Ovary (tissue), 7 donors: ENCODE measurements at regions not wholly inside any gene's neighbourhood (a gene's known extent, or its start where the extent isn't known, plus 50 kb on each side); places are given as distances from the start of the nearest gene placed in this dataset.

Source experiments
- DNase-seq, 5 donors: peaks; one replicate each; pipeline ENCODE4 v3.0.0-alpha.2; 2019 to 2020
- H3K27ac ChIP-seq, 2 donors: fragments of 200-600 bp; one replicate each; pipeline versions ENCODE4 v1.5.1 to v1.8.0; 2019 to 2022
- H3K27me3 ChIP-seq: fragments of 200-600 bp; one replicate; pipeline ENCODE4 v1.8.0; 2022
- H3K36me3 ChIP-seq: fragments of 200-600 bp; sonication (generic); one replicate; pipeline ENCODE4 v1.5.1; 2019
- H3K4me1 ChIP-seq: one replicate; pipeline ENCODE4 v1.8.1; 2013; ENCODE audit warnings: mild to moderate bottlenecking, moderate library complexity; ENCODE audit not compliant: insufficient read depth
- H3K4me3 ChIP-seq: fragments of 200-600 bp; sonication (generic); one replicate; pipeline ENCODE4 v1.5.1; 2017
- H3K9me3 ChIP-seq, 2 donors: fragments of 200-600 bp in 1 of 2; sonication (generic) in 1 of 2; one replicate each; pipeline versions ENCODE4 v1.5.1 to v1.8.1; 2013 to 2019; ENCODE audit warnings: mild to moderate bottlenecking in 1 of 2, moderate library complexity in 1 of 2
- EP300 ChIP-seq: sonication (generic); formaldehyde crosslinking; IDR thresholded peaks from one replicate; pipeline ENCODE4 v1.6.1; 2017; ENCODE audit warnings: antibody characterized with exemption
- POLR2A ChIP-seq: fragments of 450-650 bp; IDR thresholded peaks from one replicate; pipeline ENCODE4 v1.6.1; 2017; ENCODE audit warnings: antibody characterized with exemption, mild to moderate bottlenecking, moderate library complexity
- WGBS, 3 donors: extraction: QIAGEN DNeasy Blood & Tissue Kit in 1 of 3; methylation state at CpG; one replicate each; pipeline versions ENCODE4 v1.1.5 to v1.1.7; 2013 to 2017; 5-methylcytosine and 5-hydroxymethylcytosine counted together
- intact Hi-C, 4 donors: fragments of 100-400 bp; cut with DNase I; formaldehyde crosslinking; loops; one replicate each; pipeline versions ENCODE4 v1.11.0 to v1.15.1; 2022 to 2023
- TF ChIP-seq, protein P1 (sequence below), 3 donors: fragments of 450-650 bp in 2 of 3; fragments of 200-600 bp in 1 of 3; IDR thresholded peaks; one replicate each; pipeline versions ENCODE4 v1.5.1 to v1.8.0; 2016 to 2022; ENCODE audit warnings: antibody characterized with exemption in 3 of 3, mild to moderate bottlenecking in 1 of 3
- donor health status: DM: no; HTN: no; CAD: no; lungs with moderate emphysema.
- donor health status: DM: no; HTN: no; CAD: no.
- donor health status: Bipolar disorder and iron deficiency.
- donor health status: DM: no; HTN: no; CAD: no.
- donor health status: DM: yes; HTN: yes; CAD: no.

DNA sequence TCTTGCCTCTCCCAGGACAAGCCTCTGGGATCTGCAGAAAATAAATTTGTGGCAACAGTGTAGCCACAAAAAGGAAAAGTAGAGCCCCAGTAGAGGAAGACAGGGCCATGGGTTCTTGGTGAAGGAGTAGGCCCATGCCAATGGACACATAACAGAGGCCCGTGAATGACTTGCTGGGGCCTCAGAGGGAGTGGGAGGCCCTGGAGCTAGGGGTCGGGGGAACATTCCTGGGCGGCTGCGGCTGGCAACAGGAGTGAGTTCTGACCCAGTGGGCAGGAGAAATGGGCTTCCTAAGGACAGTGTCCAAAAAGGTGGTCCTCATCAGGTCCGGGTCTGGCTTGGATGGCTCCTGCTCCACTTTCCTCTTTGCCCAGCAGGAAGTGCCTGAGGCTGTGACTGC lies 260.0 kb downstream of the CCSER2 start:
- TF ChIP-seq, protein P1, sequence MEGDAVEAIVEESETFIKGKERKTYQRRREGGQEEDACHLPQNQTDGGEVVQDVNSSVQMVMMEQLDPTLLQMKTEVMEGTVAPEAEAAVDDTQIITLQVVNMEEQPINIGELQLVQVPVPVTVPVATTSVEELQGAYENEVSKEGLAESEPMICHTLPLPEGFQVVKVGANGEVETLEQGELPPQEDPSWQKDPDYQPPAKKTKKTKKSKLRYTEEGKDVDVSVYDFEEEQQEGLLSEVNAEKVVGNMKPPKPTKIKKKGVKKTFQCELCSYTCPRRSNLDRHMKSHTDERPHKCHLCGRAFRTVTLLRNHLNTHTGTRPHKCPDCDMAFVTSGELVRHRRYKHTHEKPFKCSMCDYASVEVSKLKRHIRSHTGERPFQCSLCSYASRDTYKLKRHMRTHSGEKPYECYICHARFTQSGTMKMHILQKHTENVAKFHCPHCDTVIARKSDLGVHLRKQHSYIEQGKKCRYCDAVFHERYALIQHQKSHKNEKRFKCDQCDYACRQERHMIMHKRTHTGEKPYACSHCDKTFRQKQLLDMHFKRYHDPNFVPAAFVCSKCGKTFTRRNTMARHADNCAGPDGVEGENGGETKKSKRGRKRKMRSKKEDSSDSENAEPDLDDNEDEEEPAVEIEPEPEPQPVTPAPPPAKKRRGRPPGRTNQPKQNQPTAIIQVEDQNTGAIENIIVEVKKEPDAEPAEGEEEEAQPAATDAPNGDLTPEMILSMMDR (IDR thresholded peaks at IDR 0.05), result no peak
- TF ChIP-seq EP300, result no peak
- no peak for TF ChIP-seq POLR2A
- intact Hi-C loops, result no loop called here
- Histone ChIP-seq H3K27me3 (no peaks in the 10 kb centered on the region), H3K27ac (no peak overlapping the region), H3K4me3 (no peak overlapping the region), H3K9me3 (no peaks in the 10 kb centered on the region), H3K36me3 (no peaks in the 10 kb centered on the region), H3K4me1 (no peaks in the 10 kb centered on the region)
- DNase-seq, result no peak
- 79 to 88% (median 82%) methylated on average over 5 of the region's 5 CpGs for WGBS, 3 donors

DNA sequence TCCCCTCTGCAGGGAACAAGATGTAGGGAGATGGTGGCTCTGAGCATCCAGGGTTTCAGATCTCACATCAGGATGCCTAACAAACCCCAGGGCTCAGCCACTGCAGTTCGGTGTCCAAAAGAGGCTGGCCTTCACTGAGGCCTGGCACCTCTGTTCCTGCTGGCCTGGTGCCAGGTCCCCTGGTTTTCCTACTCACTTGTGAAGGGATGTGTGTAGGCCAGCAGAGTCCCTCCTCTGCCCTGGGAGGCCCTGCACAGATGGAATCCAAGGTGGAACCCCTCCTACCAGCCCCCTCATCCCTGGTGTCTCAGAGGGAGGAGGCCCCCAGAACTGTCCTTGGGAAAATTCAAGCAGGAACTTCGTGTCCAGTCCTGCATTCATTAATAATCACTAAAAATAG lies 260.6 kb downstream of the CCSER2 start:
- WGBS, 3 donors, result 40 to 52% (median 42%) methylated on average over 2 of the region's 2 CpGs
- TF ChIP-seq POLR2A (no peak), EP300 (no peak)
- TF ChIP-seq, protein P1 (IDR thresholded peaks at IDR 0.05), result no peak
- DNase-seq, result no peak
- H3K9me3 ChIP-seq, result no peaks in the 10 kb centered on the region
- no peaks in the 10 kb centered on the region for H3K36me3 ChIP-seq
- H3K4me1 ChIP-seq, result no peaks in the 10 kb centered on the region
- intact Hi-C loops, result no loop called here
- H3K27ac ChIP-seq, result no peak overlapping the region
- H3K4me3 ChIP-seq, result no peak overlapping the region
- H3K27me3 ChIP-seq, result no peaks in the 10 kb centered on the region

DNA sequence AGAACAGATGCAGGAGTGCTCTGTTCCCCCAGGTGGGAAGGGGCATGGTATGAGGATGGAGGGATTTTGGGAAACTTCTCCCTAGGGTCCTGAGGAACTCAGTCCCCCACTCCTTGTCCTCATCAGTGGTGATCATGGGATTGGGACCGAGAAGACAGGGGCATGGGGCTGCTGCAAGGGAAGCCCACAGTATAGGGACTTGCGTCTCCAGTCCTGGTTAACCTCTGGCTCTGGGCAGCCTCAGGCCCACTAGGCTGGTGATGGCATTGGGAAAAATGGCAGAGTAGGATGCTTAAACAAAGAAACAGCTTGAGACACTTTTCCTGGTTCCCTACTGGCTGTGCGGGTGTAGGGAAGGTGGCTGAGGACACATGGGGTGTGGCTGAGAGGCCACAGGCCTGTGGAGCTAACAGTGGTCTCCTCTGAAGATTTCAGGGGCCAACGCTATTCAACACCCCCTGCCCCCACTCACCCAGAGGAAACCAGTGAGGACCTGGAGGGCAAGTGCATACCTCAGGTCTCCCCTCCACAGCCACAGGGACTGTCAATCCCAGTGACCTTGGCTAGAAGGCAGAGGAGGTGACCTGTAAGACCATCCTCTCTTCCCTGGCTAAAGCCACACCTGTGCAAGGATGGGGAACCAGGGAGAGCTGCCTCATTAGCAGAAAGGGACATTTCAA lies 261.3 kb downstream of the CCSER2 start:
- intact Hi-C loops, result no loop called here
- Histone ChIP-seq H3K27ac (no peak overlapping the region), H3K4me1 (no peaks in the 10 kb centered on the region), H3K36me3 (no peaks in the 10 kb centered on the region), H3K9me3 (no peaks in the 10 kb centered on the region), H3K27me3 (no peaks in the 10 kb centered on the region), H3K4me3 (no peak overlapping the region)
- TF ChIP-seq POLR2A, result no peak
- TF ChIP-seq, protein P1 (IDR thresholded peaks at IDR 0.05), result no peak
- 75 to 93% (median 91%) methylated on average over 4 of the region's 4 CpGs for WGBS, 3 donors
- no peak for DNase-seq

DNA sequence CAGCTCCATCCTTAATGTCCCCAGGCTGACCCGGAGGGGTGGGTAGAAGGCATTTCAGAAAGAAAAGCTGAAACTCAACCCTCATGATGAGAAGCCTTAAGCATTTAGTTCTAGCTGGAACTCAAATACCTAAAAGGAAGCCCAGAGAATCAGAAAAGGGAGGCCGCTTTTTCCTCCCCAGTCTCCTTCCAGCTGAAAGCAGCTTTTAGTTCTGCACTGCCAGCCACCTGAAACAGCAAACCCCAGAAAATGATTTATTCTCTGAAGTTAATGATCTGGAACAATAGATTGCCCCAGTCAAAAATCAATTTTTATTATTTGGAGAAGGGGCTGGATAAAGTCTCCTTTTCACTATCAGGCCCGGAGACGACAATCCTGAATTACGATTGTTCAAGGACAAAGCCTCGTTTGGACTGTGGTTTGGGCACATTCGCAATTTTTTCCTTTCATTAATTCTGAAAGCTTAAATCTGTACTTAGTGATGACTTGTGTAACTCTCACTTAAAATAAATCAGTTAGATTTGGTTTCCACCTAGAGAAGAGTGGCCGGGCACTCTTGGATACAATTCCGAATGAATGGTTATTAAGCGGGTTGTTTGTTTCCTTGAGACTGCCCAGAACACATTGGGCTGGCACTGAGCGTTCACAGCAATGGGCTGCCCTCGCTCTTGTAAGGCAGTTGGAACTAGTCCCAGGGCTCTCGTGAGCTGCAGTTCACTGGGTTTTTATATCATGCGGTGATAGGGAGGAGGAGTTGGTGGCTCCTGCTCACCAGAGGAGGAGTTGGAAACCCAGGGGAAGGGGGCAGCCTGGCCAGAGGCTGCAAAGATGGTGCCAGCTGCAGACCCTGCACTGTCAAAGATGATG lies 262.2 kb downstream of the CCSER2 start:
- Histone ChIP-seq H3K4me3 (no peak overlapping the region), H3K4me1 (no peaks in the 10 kb centered on the region), H3K27ac (no peak overlapping the region), H3K36me3 (no peaks in the 10 kb centered on the region), H3K9me3 (no peaks in the 10 kb centered on the region), H3K27me3 (no peaks in the 10 kb centered on the region)
- TF ChIP-seq POLR2A (no peak), EP300 (no peak)
- TF ChIP-seq, protein P1 (IDR thresholded peaks at IDR 0.05), result no peak
- WGBS, 3 donors, result 31 to 38% (median 36%) methylated on average over 14 of the region's 14 CpGs
- intact Hi-C loops, result no loop called here
- DNase-seq, result no peak
